ENCODE measurements at regions not wholly inside any gene's neighbourhood (a gene's known extent, or its start where the extent isn't known, plus 50 kb on each side); places are given as distances from the start of the nearest gene placed in this dataset.
"Not testable (repeated sequence)": the region's sequence is repeated elsewhere in the genome, so short reads cannot be mapped to it uniquely, and the experiment has no call there.

- TF ChIP-seq, protein P1, sequence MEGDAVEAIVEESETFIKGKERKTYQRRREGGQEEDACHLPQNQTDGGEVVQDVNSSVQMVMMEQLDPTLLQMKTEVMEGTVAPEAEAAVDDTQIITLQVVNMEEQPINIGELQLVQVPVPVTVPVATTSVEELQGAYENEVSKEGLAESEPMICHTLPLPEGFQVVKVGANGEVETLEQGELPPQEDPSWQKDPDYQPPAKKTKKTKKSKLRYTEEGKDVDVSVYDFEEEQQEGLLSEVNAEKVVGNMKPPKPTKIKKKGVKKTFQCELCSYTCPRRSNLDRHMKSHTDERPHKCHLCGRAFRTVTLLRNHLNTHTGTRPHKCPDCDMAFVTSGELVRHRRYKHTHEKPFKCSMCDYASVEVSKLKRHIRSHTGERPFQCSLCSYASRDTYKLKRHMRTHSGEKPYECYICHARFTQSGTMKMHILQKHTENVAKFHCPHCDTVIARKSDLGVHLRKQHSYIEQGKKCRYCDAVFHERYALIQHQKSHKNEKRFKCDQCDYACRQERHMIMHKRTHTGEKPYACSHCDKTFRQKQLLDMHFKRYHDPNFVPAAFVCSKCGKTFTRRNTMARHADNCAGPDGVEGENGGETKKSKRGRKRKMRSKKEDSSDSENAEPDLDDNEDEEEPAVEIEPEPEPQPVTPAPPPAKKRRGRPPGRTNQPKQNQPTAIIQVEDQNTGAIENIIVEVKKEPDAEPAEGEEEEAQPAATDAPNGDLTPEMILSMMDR (conservative IDR thresholded peaks at IDR 0.05; ENCODE audit: control insufficient read depth, insufficient read depth, low read depth, low read length), result no peak
- no peak for DNase-seq (ENCODE audit: low read depth)
- no peak overlapping the region for H3K4me3 ChIP-seq (ENCODE audit: control insufficient read depth, low read depth, low read length)
Measured at GRCh38 chr2:107747964-107748583, 78.6 kb upstream of the RGPD4 start.

DNA sequence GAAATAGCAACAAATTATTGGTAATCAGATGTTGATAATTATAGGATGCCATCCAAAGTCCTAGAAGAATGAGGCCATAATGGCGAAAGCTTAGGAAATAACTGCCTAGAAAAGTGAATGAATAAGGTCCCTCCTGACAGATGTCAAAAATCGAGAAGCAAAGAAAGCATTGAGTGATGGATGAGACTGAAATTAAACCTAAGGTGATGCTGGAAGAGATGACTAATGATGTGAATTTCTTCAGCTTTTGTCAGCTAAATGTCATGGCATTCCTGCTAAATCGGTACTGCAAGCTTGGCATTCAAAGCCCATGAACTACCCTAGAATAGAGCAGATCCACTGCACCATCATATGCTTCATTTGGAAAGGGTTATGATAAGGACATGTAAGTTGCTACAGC lies 74.8 kb upstream of the RGPD4 start:
- TF ChIP-seq, protein P1 (conservative IDR thresholded peaks at IDR 0.05; ENCODE audit: control insufficient read depth, insufficient read depth, low read depth, low read length), result no peak
- no peak for DNase-seq (ENCODE audit: low read depth)
- H3K4me3 ChIP-seq (ENCODE audit: control insufficient read depth, low read depth, low read length), result no peak overlapping the region

- not testable (repeated sequence) for H3K4me3 ChIP-seq (ENCODE audit: control insufficient read depth, low read depth, low read length); DNase-seq (ENCODE audit: low read depth)
Measured at GRCh38 chr2:107753806-107754205, 72.9 kb upstream of the RGPD4 start.

- TF ChIP-seq, protein P1 (conservative IDR thresholded peaks at IDR 0.05; ENCODE audit: control insufficient read depth, insufficient read depth, low read depth, low read length), result no peak
- no peak overlapping the region for H3K4me3 ChIP-seq (ENCODE audit: control insufficient read depth, low read depth, low read length)
- no peak for DNase-seq (ENCODE audit: low read depth)
Measured at GRCh38 chr2:107757223-107757622, 69.5 kb upstream of the RGPD4 start.

- DNase-seq (ENCODE audit: low read depth), result no peak
- TF ChIP-seq, protein P1 (conservative IDR thresholded peaks at IDR 0.05; ENCODE audit: control insufficient read depth, insufficient read depth, low read depth, low read length), result no peak
- no peak overlapping the region for H3K4me3 ChIP-seq (ENCODE audit: control insufficient read depth, low read depth, low read length)
Measured at GRCh38 chr2:107760620-107761364, 65.9 kb upstream of the RGPD4 start.

DNA sequence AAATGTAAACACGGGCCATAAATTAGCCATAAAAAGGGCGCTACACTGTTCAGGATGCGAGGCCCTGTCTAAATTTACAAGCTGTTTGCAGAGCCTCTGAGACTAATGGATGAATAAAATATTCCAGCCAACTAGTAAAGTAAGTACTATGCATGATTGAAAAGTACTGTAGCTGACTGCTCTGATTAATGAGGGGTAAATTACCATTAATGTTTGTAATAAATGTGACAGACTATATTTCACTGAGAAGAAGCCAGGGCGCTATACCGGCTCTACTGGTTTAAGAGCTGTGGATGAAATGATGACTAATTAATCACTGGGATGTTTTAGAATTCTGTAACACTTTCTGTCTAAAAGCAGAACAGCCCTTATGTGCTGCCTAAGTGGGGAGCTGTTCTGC lies 54.3 kb upstream of the RGPD4 start:
- H3K4me3 ChIP-seq (ENCODE audit: control insufficient read depth, low read depth, low read length), result no peak overlapping the region
- DNase-seq (ENCODE audit: low read depth), result no peak
- TF ChIP-seq, protein P1 (conservative IDR thresholded peaks at IDR 0.05; ENCODE audit: control insufficient read depth, insufficient read depth, low read depth, low read length), result no peak

DNA sequence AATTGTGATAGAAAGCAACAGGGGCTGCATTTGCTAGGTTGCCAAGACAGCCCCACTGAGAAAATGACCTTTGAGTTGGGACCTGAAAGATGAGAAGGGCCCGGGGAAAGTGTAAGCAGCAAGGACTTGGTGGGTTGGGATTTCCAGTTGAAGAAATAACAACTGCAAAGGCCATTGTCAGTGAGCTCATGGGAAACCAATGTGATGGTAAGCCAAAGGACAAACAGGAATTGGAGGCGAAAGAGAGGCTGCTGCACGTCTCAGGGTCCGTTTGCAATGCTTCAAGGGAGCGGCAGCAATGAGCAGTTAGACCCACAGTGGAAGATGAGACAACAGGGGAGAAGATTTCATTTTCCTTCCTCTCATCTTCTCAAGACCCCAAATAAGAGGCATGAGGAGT lies 51.5 kb upstream of the RGPD4 start:
- no peak overlapping the region for H3K4me3 ChIP-seq (ENCODE audit: control insufficient read depth, low read depth, low read length)
- TF ChIP-seq, protein P1 (conservative IDR thresholded peaks at IDR 0.05; ENCODE audit: control insufficient read depth, insufficient read depth, low read depth, low read length), result no peak
- DNase-seq (ENCODE audit: low read depth), result no peak

Data from fibroblast of mammary gland (primary cell).